CD4-positive, alpha-beta T cell (primary cell): ENCODE measurements at regions not wholly inside any gene's neighbourhood (a gene's known extent, or its start where the extent isn't known, plus 50 kb on each side); places are given as distances from the start of the nearest gene placed in this dataset.

Experiments
- ATAC-seq: fragments of 200-7000 bp; cut with Tn5 transposase; one replicate; pipeline ENCODE4 v1.10.0; 2022; ENCODE audit warnings: mild to moderate bottlenecking; ENCODE audit not compliant: poor library complexity
- CTCF ChIA-PET: fragments of 350-600 bp; sonication (Branson Sonifier 250); formaldehyde crosslinking; loops from one replicate; lab custom pipeline; 2021; ENCODE audit warnings: antibody characterized with exemption, inconsistent platforms; lab: Charles Lee
- POLR2A ChIA-PET: fragments of 350-600 bp; sonication (Branson Sonifier 250); formaldehyde crosslinking; loops from one replicate; lab custom pipeline; 2021; ENCODE audit warnings: antibody characterized with exemption, inconsistent platforms; lab: Charles Lee
- DNase-seq, 14 experiments: peaks; one replicate each; pipeline ENCODE4 v3.0.0-alpha.2; 2013 to 2020; ENCODE audit warnings: mixed read lengths in 2 of 14
- H3K27ac ChIP-seq, 2 donors: one replicate each; pipeline versions ENCODE4 v1.5.1 to v1.7.0; 2013; ENCODE audit warnings: low read length in 2 of 2, low read depth in 1 of 2, mild to moderate bottlenecking in 1 of 2
- H3K27me3 ChIP-seq, 2 experiments: 1 replicate in 1 of 2; 2 replicates in 1 of 2; pipeline versions ENCODE4 v1.6.1 to v1.7.0; 2013; ENCODE audit warnings: low read length in 2 of 2, control low read depth in 1 of 2, mild to moderate bottlenecking in 1 of 2, moderate library complexity in 1 of 2; ENCODE audit not compliant: insufficient read depth in 2 of 2, control insufficient read depth in 1 of 2
- H3K36me3 ChIP-seq: one replicate; pipeline ENCODE4 v1.6.1; 2013; ENCODE audit warnings: low read length, control low read depth; ENCODE audit not compliant: insufficient read depth
- H3K4me1 ChIP-seq: one replicate; pipeline ENCODE4 v1.6.1; 2013; ENCODE audit warnings: low read length, control low read depth; ENCODE audit not compliant: insufficient read depth
- H3K4me3 ChIP-seq: one replicate; pipeline ENCODE4 v1.5.1; 2013; ENCODE audit warnings: mild to moderate bottlenecking, low read length, moderate library complexity
- H3K9me3 ChIP-seq, 2 experiments: 1 replicate in 1 of 2; 2 replicates in 1 of 2; pipeline versions ENCODE4 v1.6.1 to v1.7.0; 2013; ENCODE audit warnings: low read length in 2 of 2, mild to moderate bottlenecking in 2 of 2, control low read depth in 1 of 2, moderate library complexity in 1 of 2; ENCODE audit not compliant: control insufficient read depth in 1 of 2, insufficient read depth in 1 of 2
- H3K27ac Mint-ChIP-seq: one replicate; pipeline ENCODE4 v1.8.0; 2020; ENCODE audit warnings: mixed read lengths
- H3K27me3 Mint-ChIP-seq: one replicate; pipeline ENCODE4 v1.8.0; 2021; ENCODE audit warnings: mixed read lengths
- H3K36me3 Mint-ChIP-seq: one replicate; pipeline ENCODE4 v1.8.0; 2021; ENCODE audit warnings: low read depth, mixed read lengths
- H3K4me1 Mint-ChIP-seq: one replicate; pipeline ENCODE4 v1.8.0; 2021; ENCODE audit warnings: low read depth, mixed read lengths
- H3K4me3 Mint-ChIP-seq: one replicate; pipeline ENCODE4 v1.8.0; 2020; ENCODE audit warnings: mild to moderate bottlenecking, mixed read lengths
- H3K9me3 Mint-ChIP-seq: one replicate; pipeline ENCODE4 v1.8.0; 2020; ENCODE audit warnings: mixed read lengths
- CTCF ChIP-seq: fragments of 200-600 bp; IDR thresholded peaks from one replicate; pipeline ENCODE4 v1.8.0; 2022; ENCODE audit warnings: antibody characterized with exemption, mild to moderate bottlenecking
- intact Hi-C, 2 experiments: fragments of 100-400 bp; cut with DNase I in 1 of 2; cut with micrococcal nuclease in 1 of 2; formaldehyde crosslinking; loops; one replicate each; pipeline versions ENCODE4 v1.15.1 to v1.9.0; 2023 to 2025; cut with DNase I, micrococcal nuclease

GRCh38 chr18:67007999-67008398 is 404.1 kb upstream of the CDH19 start:
- ChIA-PET POLR2A (no interaction called here), CTCF (no interaction called here)
- Histone ChIP-seq H3K27me3 (no peaks in the 10 kb centered on the region), H3K4me1 (no peaks in the 10 kb centered on the region), H3K9me3 (no peaks in the 10 kb centered on the region), H3K27ac (no peak overlapping the region), H3K36me3 (no peaks in the 10 kb centered on the region), H3K4me3 (no peak overlapping the region)
- ATAC-seq, result no peak
- no peak overlapping the region for H3K4me3 Mint-ChIP-seq
- no peak for TF ChIP-seq CTCF
- no peak for DNase-seq
- H3K36me3 Mint-ChIP-seq, result no peaks in the 10 kb centered on the region
- no peaks in the 10 kb centered on the region for H3K4me1 Mint-ChIP-seq
- no peak overlapping the region for H3K27ac Mint-ChIP-seq
- intact Hi-C loops, result no loop called here
- H3K9me3 Mint-ChIP-seq, result peaks cover 2% of the 10 kb centered on the region
- no peaks in the 10 kb centered on the region for H3K27me3 Mint-ChIP-seq

- Mint-ChIP-seq H3K27ac (no peak overlapping the region), H3K36me3 (no peaks in the 10 kb centered on the region), H3K4me1 (no peaks in the 10 kb centered on the region), H3K9me3 (peaks cover 5% of the 10 kb centered on the region), H3K4me3 (no peak overlapping the region), H3K27me3 (no peaks in the 10 kb centered on the region)
- ChIA-PET CTCF (no interaction called here), POLR2A (no interaction called here)
- Histone ChIP-seq H3K27me3 (no peaks in the 10 kb centered on the region), H3K36me3 (no peaks in the 10 kb centered on the region), H3K9me3 (no peaks in the 10 kb centered on the region), H3K4me3 (no peak overlapping the region), H3K27ac (no peak overlapping the region), H3K4me1 (no peaks in the 10 kb centered on the region)
- intact Hi-C loops, result no loop called here
- DNase-seq (no peak), ATAC-seq (no peak)
- no peak for TF ChIP-seq CTCF
Measured at GRCh38 chr18:67007085-67007484, 403.2 kb upstream of the CDH19 start.

- no peaks in the 10 kb centered on the region for H3K4me1 Mint-ChIP-seq
- H3K9me3 Mint-ChIP-seq, result peaks cover 3% of the 10 kb centered on the region
- no peak for DNase-seq
- no peak overlapping the region for H3K27ac Mint-ChIP-seq
- Histone ChIP-seq H3K4me1 (no peaks in the 10 kb centered on the region), H3K27me3 (no peaks in the 10 kb centered on the region), H3K27ac (no peak overlapping the region), H3K4me3 (no peak overlapping the region), H3K36me3 (no peaks in the 10 kb centered on the region), H3K9me3 (no peaks in the 10 kb centered on the region)
- CTCF ChIA-PET, result no interaction called here
- H3K36me3 Mint-ChIP-seq, result no peaks in the 10 kb centered on the region
- intact Hi-C loops, result no loop called here
- POLR2A ChIA-PET, result no interaction called here
- no peaks in the 10 kb centered on the region for H3K27me3 Mint-ChIP-seq
- no peak for TF ChIP-seq CTCF
- H3K4me3 Mint-ChIP-seq, result no peak overlapping the region
- ATAC-seq, result no peak
Measured at GRCh38 chr18:67001052-67001451, 397.2 kb upstream of the CDH19 start.
